ENCODE measurements at regions not wholly inside any gene's neighbourhood (a gene's known extent, or its start where the extent isn't known, plus 50 kb on each side); places are given as distances from the start of the nearest gene placed in this dataset.

DNA sequence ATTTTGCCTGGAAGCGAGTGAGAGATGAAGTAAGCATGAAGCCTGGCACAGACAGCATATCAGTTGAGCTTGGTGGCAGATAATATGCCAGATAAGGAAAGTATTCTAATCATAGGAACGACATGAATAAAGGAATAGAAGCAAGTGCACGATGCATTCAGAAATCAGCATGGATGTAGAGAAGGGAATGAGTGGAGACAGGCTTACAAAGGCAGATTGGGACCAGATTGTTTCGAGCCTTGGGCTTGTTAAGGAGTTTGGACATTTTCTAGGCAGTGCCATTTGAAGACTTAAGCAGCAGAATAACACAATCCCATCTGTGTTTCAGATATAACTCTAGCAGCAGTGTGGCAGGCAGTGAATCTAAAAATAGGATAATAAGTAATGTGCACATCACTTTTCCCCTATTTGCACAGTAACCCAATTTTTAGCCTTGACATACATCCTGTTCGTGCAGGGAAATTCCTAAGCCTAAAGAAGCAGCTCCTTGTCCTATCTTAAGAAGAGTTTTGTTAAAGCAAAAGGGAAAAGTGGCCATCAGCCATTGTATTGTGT is 450.2 kb downstream of the PLCL1 start:
- intact Hi-C loops (cut with DNase I), result no loop called here
- H3K36me3 ChIP-seq, result no peaks in the 10 kb centered on the region
- DNase-seq (no peak), ATAC-seq (no peak)
- H3K4me1 ChIP-seq, result peaks cover 0 to 8% (median 0%) of the 10 kb centered on the region in 9 donors
- H3K27ac ChIP-seq, result no peak overlapping the region
- TF ChIP-seq, protein P1, sequence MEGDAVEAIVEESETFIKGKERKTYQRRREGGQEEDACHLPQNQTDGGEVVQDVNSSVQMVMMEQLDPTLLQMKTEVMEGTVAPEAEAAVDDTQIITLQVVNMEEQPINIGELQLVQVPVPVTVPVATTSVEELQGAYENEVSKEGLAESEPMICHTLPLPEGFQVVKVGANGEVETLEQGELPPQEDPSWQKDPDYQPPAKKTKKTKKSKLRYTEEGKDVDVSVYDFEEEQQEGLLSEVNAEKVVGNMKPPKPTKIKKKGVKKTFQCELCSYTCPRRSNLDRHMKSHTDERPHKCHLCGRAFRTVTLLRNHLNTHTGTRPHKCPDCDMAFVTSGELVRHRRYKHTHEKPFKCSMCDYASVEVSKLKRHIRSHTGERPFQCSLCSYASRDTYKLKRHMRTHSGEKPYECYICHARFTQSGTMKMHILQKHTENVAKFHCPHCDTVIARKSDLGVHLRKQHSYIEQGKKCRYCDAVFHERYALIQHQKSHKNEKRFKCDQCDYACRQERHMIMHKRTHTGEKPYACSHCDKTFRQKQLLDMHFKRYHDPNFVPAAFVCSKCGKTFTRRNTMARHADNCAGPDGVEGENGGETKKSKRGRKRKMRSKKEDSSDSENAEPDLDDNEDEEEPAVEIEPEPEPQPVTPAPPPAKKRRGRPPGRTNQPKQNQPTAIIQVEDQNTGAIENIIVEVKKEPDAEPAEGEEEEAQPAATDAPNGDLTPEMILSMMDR (IDR thresholded peaks at IDR 0.05), result no peak
- H3K4me3 ChIP-seq, result no peak overlapping the region
- H3K27me3 ChIP-seq, result no peaks in the 10 kb centered on the region
- 36 to 38% methylated on average over 5 of the region's 5 CpGs for WGBS, 2 donors
- H3K9me3 ChIP-seq, result no peaks in the 10 kb centered on the region

DNA sequence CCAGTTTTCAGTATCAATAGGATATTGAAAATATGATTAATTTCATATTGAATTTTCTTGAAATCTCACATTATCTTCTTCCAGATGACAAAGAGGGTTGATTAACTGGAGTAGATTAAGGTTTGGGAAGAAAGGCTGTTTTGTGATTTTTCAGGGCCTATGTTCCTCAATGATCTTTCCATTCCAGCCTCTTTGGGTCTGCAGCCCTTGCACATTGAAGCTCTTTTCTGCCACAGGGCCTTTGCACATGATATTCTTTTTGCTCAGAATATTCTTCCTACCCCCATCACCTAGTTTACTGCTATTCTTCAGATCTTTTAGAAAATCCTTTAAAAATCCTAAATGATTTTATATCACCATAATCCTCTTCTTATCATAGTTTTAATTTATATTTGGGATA is 449.6 kb downstream of the PLCL1 start:
- Histone ChIP-seq H3K27me3 (no peaks in the 10 kb centered on the region), H3K27ac (no peak overlapping the region), H3K4me3 (no peak overlapping the region), H3K9me3 (no peaks in the 10 kb centered on the region), H3K4me1 (peaks cover 0 to 8% (median 0%) of the 10 kb centered on the region in 9 donors), H3K36me3 (no peaks in the 10 kb centered on the region)
- DNase-seq (no peak), ATAC-seq (no peak)
- intact Hi-C loops (cut with DNase I), result no loop called here
- TF ChIP-seq, protein P1 (IDR thresholded peaks at IDR 0.05), result no peak

DNA sequence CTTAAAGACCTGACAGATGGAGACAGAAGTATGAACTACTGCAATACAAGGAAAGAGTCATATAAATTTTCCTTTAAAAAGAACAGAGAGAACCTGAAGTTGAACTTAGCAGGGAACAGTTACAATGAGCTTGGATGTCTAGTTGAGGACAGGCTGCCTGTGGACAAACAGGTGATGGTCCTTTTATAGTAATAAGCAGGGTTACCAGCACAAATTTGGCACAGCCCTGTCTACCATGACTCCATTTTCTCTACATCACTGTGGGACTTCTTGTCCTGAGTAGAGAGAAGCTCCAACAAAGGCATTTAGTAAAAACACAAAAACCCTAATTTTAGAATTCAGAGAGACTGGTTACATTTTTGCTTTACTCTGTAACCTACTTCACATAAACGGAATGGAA is 448.1 kb downstream of the PLCL1 start:
- 75 to 83% methylated on average over 1 of the region's 1 CpG for WGBS, 2 donors
- TF ChIP-seq, protein P1 (IDR thresholded peaks at IDR 0.05), result no peak
- H3K27ac ChIP-seq, result no peak overlapping the region
- no peaks in the 10 kb centered on the region for H3K9me3 ChIP-seq
- intact Hi-C loops (cut with DNase I), result no loop called here
- H3K4me1 ChIP-seq, result peaks cover 0 to 8% (median 0%) of the 10 kb centered on the region in 9 donors
- H3K4me3 ChIP-seq, result no peak overlapping the region
- ATAC-seq (no peak), DNase-seq (no peak)
- no peaks in the 10 kb centered on the region for H3K36me3 ChIP-seq
- H3K27me3 ChIP-seq, result no peaks in the 10 kb centered on the region

DNA sequence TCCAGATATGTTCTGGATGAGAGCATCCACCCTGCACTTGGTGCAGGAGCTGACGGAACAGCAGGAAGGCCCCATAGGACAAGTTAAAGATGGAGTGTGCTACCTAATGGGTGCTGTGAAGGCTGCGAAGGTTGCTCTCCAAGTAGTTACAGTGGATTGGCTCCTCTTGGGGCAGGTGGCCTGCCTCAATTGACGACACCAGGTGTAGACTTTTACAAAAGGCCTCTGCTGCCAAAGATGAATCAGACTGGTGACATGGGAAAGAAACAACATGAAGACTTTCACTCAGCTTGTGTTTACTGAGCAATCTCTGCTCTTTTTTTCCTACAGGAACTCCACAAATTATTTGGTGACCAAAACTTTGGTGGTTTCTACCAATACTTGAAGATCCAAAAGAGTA is 437.7 kb downstream of the PLCL1 start:
- Histone ChIP-seq H3K27ac (no peak overlapping the region), H3K36me3 (no peaks in the 10 kb centered on the region), H3K4me1 (no peaks in the 10 kb centered on the region), H3K4me3 (no peak overlapping the region), H3K27me3 (no peaks in the 10 kb centered on the region), H3K9me3 (no peaks in the 10 kb centered on the region)
- intact Hi-C loops (cut with DNase I), result no loop called here
- TF ChIP-seq, protein P1 (IDR thresholded peaks at IDR 0.05), result no peak
- DNase-seq (no peak), ATAC-seq (no peak)
- WGBS, 2 donors, result 92 to 93% methylated on average over 3 of the region's 3 CpGs
